Nephron progenitor cell (in vitro differentiated cells): ENCODE measurements at regions not wholly inside any gene's neighbourhood (a gene's known extent, or its start where the extent isn't known, plus 50 kb on each side); places are given as distances from the start of the nearest gene placed in this dataset.

Source experiments
- DNase-seq: peaks from one replicate; pipeline ENCODE4 v3.0.0; 2021
- H3K27ac Mint-ChIP-seq: 2 replicates; pipeline ENCODE4 v1.8.0; 2021; ENCODE audit warnings: mild to moderate bottlenecking, moderate library complexity, mixed read lengths
- H3K27me3 Mint-ChIP-seq: 2 replicates; pipeline ENCODE4 v1.8.0; 2021; ENCODE audit warnings: mild to moderate bottlenecking, low read depth, mixed read lengths; ENCODE audit not compliant: poor library complexity
- H3K36me3 Mint-ChIP-seq: 2 replicates; pipeline ENCODE4 v1.8.0; 2021; ENCODE audit warnings: low read depth, mixed read lengths
- H3K4me1 Mint-ChIP-seq: 2 replicates; pipeline ENCODE4 v1.8.0; 2021; ENCODE audit warnings: mixed read lengths
- H3K4me3 Mint-ChIP-seq: 2 replicates; pipeline ENCODE4 v1.8.0; 2021; ENCODE audit warnings: mild to moderate bottlenecking, moderate library complexity, mixed read lengths
- H3K9me3 Mint-ChIP-seq: 2 replicates; pipeline ENCODE4 v1.8.0; 2021; ENCODE audit warnings: mild to moderate bottlenecking, moderate library complexity, mixed read lengths
- TF ChIP-seq, protein P1 (sequence below): fragments of 200-600 bp; sonication (generic); IDR thresholded peaks from 2 replicates; pipeline ENCODE4 v1.5.0; 2021; ENCODE audit warnings: antibody characterized with exemption

DNA sequence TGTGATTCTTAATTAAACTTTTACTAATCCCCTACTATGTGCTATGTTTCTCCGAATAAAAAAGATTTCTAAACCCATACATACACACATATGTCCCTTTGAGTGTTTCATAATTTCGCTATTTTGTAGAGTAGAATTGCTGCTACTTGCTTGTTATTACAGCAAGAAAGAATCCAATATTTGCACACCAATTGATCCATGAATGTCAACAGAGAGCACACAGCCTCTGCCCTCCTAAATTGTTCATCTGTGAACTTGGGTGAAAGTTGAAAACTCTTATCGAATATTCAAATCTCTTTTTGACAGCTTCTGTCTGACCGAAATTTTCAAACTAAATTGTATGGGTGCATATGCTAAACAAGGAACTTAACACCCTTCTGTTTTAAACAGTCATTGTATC is 83.4 kb upstream of the RASEF start:
- TF ChIP-seq, protein P1, sequence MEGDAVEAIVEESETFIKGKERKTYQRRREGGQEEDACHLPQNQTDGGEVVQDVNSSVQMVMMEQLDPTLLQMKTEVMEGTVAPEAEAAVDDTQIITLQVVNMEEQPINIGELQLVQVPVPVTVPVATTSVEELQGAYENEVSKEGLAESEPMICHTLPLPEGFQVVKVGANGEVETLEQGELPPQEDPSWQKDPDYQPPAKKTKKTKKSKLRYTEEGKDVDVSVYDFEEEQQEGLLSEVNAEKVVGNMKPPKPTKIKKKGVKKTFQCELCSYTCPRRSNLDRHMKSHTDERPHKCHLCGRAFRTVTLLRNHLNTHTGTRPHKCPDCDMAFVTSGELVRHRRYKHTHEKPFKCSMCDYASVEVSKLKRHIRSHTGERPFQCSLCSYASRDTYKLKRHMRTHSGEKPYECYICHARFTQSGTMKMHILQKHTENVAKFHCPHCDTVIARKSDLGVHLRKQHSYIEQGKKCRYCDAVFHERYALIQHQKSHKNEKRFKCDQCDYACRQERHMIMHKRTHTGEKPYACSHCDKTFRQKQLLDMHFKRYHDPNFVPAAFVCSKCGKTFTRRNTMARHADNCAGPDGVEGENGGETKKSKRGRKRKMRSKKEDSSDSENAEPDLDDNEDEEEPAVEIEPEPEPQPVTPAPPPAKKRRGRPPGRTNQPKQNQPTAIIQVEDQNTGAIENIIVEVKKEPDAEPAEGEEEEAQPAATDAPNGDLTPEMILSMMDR = no peak
- peaks cover 4% of the 10 kb centered on the region for H3K4me1 Mint-ChIP-seq
- no peaks in the 10 kb centered on the region for H3K36me3 Mint-ChIP-seq
- no peak for DNase-seq
- peaks cover 3% of the 10 kb centered on the region for H3K27me3 Mint-ChIP-seq
- peaks cover 18% of the 10 kb centered on the region for H3K9me3 Mint-ChIP-seq
- no peak overlapping the region for H3K27ac Mint-ChIP-seq
- H3K4me3 Mint-ChIP-seq = no peak overlapping the region

- Mint-ChIP-seq H3K36me3 (no peaks in the 10 kb centered on the region), H3K4me1 (peaks cover 5% of the 10 kb centered on the region), H3K9me3 (peaks cover 18% of the 10 kb centered on the region), H3K27me3 (peaks cover 6% of the 10 kb centered on the region), H3K27ac (no peak overlapping the region), H3K4me3 (no peak overlapping the region)
- no peak for DNase-seq
- TF ChIP-seq, protein P1 = no peak
Measured at GRCh38 chr9:83144492-83144891, 81.5 kb upstream of the RASEF start.

GRCh38 chr9:83142389-83142788 is 79.4 kb upstream of the RASEF start:
- Mint-ChIP-seq H3K27me3 (peaks cover 13% of the 10 kb centered on the region), H3K27ac (no peak overlapping the region), H3K4me3 (no peak overlapping the region), H3K36me3 (no peaks in the 10 kb centered on the region), H3K4me1 (peaks cover 5% of the 10 kb centered on the region), H3K9me3 (peaks cover 5% of the 10 kb centered on the region)
- DNase-seq = no peak
- TF ChIP-seq, protein P1 = no peak

GRCh38 chr9:83141887-83142286 is 78.9 kb upstream of the RASEF start:
- no peaks in the 10 kb centered on the region for H3K36me3 Mint-ChIP-seq
- peaks cover under 1% of the 10 kb centered on the region for H3K9me3 Mint-ChIP-seq
- peaks cover 5% of the 10 kb centered on the region for H3K4me1 Mint-ChIP-seq
- no peak overlapping the region for H3K27ac Mint-ChIP-seq
- DNase-seq = no peak
- H3K27me3 Mint-ChIP-seq = peaks cover 13% of the 10 kb centered on the region
- TF ChIP-seq, protein P1 = no peak
- no peak overlapping the region for H3K4me3 Mint-ChIP-seq

DNA sequence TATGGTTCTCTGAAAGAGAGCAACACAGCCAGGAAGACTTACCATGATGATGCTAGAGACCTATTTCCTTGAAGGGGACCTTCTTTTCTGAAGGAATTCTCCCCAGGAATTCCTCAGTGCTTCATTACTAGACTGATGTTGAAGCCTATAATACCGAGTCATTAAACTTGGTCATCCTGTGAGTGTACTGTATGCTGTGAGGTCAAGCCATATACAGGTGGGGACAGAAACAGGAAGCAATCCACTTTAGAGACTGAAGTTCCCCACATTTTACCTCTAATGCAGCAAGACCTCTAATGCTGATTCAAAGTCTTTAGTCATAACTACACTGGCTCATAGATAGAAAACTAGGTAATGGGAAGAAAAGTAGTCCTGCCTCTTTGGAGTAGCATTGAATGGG is 77.1 kb upstream of the RASEF start:
- TF ChIP-seq, protein P1 = no peak
- Mint-ChIP-seq H3K36me3 (no peaks in the 10 kb centered on the region), H3K27me3 (peaks cover 13% of the 10 kb centered on the region), H3K4me3 (no peak overlapping the region), H3K27ac (no peak overlapping the region), H3K9me3 (no peaks in the 10 kb centered on the region), H3K4me1 (peaks cover 5% of the 10 kb centered on the region)
- no peak for DNase-seq

GRCh38 chr9:83138422-83139135 is 75.6 kb upstream of the RASEF start:
- no peak for DNase-seq
- Mint-ChIP-seq H3K9me3 (no peaks in the 10 kb centered on the region), H3K27me3 (peaks cover 13% of the 10 kb centered on the region), H3K36me3 (no peaks in the 10 kb centered on the region), H3K4me3 (no peak overlapping the region), H3K4me1 (peaks cover 5% of the 10 kb centered on the region), H3K27ac (no peak overlapping the region)
- TF ChIP-seq, protein P1 = no peak
